ENCODE measurements at regions not wholly inside any gene's neighbourhood (a gene's known extent, or its start where the extent isn't known, plus 50 kb on each side); places are given as distances from the start of the nearest gene placed in this dataset.
"Not testable (repeated sequence)": the region's sequence is repeated elsewhere in the genome, so short reads cannot be mapped to it uniquely, and the experiment has no call there.

GRCh38 chr9:89674667-89675057, 69.8 kb downstream of the GADD45G start:
- no peak for DNase-seq

DNA sequence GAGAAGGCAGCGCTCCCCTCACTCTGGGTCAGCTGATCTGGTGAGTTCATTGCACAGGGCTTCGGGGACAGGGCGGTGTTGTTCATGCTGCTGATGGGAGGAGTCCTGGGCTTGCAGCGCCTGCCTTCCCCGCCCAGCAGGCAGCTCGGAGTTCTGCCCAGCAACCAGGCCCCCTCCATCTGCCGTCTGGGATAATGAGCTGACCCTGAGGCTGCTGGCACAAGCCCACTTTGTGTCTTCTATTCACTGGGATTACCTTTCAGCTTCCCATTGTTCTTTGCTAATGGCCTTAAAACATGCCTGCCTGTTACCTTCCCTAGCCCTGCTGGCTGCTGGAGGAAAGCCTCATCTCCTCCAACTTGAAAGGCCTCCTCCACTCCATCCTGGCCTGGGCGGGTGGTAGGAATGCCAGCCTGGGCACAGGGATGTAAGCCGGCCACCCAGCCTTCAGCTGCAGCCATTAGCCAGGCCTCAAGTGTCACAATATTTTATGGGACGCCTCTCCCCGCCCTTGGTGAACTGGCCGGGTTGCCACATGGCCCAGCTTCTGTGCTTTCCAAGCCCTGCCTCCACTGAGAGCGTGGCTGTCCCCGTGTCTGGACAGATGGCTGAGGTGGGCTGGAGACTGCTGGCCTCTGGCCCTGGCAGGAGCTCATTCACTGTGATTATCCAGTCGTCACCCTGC, 70.4 kb downstream of the GADD45G start:
- DNase-seq = peak; percentile 74

- DNase-seq = peak; percentile 37
Observed at GRCh38 chr9:89676281-89676680, 71.5 kb downstream of the GADD45G start.

GRCh38 chr9:89677702-89678395, 73.0 kb downstream of the GADD45G start:
- peak; percentile 63 for DNase-seq

DNA sequence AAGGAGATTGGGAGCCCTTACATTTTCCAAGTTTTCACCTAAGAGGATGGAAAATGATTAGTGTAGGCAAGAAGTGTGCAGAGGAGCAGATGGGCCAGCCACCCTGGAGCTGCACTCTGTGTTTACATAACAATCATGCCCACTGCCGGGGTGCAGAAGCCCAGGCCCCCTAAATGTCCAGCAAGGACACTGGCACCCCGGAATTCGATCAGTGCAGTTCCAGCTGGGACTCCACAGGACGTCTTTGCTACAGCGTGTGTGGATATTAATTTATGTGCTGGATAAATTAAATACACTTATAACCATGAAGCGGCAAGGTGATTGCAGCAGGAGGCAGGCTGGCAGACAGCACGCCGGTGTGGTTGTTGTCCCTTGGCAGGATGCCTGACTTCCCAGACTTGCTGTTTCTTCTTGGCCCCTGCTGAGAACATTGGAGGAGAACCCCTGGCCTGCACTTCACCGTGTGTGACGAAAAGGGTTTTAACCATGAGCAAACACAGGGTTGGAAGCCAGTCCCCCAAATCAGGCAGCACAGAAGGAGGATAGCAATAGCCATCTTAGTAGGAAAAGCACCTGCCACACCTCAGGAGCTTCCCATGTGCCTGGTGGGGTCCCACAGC, 73.7 kb downstream of the GADD45G start:
- peak; percentile 33 for DNase-seq

DNA sequence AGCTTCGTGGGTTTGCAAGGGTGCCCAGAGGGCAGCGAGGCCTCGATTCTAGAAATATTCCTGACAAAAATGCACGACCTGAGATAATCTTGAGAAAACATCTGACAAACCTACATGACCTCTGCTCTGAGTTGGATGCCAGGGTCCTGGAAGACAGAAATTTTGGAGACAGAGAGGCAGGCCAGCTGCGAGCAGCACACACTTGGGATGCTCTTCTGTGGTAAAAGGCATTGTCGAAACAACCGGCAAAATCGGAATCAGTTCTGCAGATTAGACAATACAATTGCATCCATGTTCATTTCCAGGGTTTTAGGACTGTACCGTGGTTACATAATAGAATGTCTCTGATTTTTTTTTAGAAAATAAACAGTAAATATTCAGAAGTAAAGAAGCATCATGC, 74.2 kb downstream of the GADD45G start:
- DNase-seq = no peak

DNA sequence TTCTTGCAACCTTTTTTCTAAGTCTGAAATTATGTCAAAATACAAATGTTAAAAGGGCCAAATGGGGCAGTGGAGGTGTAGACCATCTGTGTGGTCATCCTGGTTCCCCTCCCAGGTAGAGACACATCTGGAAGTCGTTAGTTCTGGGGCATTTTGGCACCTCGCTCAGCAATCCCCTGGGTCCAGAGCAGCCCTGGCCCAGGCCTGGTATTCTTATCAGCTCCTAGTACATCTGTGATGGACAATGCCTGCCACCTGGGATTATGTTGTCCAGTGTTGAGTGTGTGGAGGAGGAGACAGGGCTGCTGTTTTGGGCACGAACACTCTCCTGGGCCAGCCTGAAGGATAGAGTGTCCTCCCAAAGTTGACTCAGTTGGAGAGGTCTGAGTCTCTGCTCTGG, 74.8 kb downstream of the GADD45G start:
- no peak for DNase-seq

DNA sequence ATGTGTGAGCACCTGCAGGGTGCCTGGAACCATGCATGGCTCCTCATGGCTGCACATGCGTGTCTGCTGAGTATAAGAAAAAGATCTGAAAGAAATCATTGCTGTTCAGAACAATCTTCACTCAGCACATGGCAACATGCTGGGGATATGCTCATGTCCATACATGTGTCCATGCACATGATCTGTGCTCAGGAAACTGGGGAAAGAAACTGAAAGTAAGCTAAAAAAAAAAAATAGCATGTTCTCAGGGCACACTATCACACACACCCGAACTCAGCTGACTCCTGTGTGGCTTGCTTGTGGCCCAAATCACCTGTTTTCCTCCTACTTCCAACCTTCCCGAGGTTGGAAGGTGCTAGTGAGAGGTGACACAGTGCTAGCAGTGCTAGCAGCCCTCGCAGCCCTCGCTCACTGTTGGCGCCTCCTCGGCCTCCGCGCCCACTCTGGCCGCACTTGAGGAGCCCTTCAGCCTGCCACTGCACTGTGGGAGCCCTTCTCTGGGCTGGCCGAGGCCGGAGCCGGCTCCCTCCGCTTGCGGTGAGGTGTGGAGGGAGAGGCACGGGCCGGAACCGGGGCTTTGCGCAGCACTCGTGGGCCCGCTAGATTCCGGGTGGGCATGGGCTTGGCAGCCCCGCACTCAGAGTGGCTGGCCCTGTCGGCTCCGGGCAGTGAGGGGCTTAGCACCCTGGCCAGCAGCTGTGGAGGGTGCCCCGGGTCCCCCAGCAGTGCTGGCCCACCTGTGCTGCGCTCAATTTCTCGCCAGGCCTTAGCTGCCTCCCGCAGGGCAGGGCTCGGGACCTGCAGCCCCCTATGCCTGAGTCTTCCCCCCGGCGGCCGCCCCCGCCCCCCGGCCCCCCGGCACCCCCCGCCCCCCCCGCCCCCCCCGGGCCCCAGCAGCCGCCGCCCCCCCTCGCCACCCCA, 76.0 kb downstream of the GADD45G start:
- DNase-seq = no peak

DNA sequence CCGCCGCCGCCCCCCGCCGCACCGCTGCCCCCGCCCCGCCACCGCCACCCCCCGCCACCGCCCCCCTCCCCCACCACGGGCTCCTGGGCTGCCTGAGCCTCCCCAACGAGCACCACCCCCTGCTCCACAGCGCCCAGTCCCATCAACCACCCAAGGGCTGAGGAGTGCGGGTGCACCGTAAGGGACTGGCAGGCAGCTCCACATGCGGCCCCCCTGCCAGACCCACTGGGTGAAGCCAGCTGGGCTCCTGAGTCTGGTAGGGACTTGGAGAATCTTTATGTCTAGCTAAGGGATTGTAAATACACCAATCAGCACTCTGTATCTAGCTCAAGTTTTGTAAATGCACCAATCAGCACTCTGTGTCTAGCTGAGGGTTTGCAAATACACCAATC, 76.7 kb downstream of the GADD45G start:
- not testable (repeated sequence) for DNase-seq

DNA sequence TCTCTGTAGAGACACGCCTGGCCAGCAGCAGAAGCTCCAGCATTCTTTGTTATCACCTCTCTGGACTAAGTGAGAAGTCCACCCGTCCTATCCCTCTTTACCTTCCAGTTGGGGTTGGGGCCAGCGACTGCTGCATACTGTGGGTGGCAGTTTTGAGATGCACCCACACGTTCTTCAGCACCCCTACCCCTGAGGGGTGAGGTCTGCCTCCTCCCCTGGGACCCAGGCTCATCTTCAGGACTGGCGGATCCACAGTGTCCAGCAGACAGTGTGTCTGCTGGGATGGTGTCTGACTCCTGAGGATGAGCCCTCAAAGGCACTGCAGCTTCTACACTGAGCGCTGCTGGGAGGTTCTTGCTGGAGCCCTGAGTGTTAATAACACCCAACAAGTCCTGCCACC, 78.8 kb downstream of the GADD45G start:
- DNase-seq = no peak

DNA sequence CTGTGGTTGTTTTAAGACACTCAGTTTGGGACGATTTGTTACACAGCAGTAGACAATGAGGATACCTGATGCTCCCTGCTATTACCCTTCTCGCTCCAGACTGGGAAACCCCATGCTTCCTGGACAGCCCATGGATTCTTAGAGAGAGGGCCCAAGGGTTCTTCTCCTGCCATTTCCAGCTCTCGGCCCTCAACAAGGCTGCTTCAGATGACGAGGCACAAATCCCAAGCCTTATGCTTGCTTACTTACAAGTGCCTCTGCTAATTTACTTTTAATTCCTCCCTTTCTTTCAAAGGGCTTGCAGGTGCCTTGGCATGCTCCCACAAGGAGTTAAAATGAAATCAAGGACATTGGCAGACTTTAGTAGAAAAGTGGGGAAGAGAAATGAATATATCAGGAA, 79.4 kb downstream of the GADD45G start:
- DNase-seq = no peak

- DNase-seq = no peak
Observed at GRCh38 chr9:89684912-89685636, 80.3 kb downstream of the GADD45G start.

- DNase-seq = no peak
Observed at GRCh38 chr9:89685698-89686097, 80.9 kb downstream of the GADD45G start.

DNA sequence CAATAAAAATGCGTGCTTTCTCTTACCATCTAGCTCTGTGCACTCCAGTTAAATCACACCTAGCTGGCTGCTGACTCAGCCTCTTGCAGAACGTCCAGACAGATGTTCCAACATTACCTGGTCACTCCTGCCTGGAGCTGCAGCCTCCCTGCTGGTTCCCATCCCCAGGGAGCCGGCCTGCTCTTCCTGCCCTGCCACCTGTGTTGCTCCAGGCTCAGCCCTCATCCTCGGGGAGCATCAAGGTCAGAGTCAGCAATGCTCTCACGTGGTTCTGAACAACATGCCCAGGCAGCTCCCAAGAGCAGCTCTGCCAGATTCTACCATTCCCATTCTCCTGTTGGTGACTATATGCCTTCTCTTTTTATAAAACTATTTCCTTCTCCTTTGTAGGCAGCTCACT, 81.3 kb downstream of the GADD45G start:
- DNase-seq = no peak

- DNase-seq = no peak
Observed at GRCh38 chr9:89686621-89687020, 81.8 kb downstream of the GADD45G start.

DNA sequence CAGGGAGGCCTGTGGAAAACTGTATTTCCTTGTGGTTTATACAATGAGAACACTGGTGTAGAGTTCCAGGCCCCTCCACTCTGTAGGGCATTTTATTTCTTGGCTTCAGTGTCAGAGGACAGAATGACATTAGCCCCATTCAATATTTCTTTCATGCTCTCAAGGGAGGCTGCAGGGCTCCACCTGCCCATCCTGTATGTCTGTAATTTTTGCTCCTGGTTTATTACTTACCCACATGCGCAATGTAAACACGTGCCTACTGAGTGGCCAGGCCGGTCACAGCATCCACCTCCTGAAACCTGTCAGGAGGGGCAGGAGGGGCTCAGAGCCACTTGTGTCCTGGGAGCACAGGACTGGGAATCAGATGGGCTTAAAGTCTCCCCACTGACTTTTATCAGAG, 82.4 kb downstream of the GADD45G start:
- no peak for DNase-seq

DNA sequence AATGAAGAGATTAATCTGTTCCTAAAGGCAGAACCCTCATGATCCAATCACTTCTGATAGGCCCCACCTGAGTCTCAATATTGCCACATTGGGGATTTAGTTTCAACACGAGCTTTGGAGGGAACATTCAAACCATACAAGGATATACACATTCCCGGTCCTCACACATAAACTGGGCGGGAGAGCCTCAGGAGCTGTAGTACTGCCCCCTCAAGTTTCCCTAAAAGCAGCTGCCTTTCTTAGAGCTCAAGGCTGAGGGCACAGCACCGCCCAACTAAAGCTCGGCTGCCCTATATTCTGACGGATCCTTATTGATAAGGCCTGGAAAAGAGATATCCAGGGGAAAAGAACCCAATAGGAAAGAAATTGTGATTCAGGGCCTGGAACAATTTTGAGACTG, 83.0 kb downstream of the GADD45G start:
- DNase-seq = no peak

GRCh38 chr9:89689321-89689720, 84.5 kb downstream of the GADD45G start:
- DNase-seq = not testable (repeated sequence)

- no peak for DNase-seq
Observed at GRCh38 chr9:89690334-89690912, 85.6 kb downstream of the GADD45G start.

DNA sequence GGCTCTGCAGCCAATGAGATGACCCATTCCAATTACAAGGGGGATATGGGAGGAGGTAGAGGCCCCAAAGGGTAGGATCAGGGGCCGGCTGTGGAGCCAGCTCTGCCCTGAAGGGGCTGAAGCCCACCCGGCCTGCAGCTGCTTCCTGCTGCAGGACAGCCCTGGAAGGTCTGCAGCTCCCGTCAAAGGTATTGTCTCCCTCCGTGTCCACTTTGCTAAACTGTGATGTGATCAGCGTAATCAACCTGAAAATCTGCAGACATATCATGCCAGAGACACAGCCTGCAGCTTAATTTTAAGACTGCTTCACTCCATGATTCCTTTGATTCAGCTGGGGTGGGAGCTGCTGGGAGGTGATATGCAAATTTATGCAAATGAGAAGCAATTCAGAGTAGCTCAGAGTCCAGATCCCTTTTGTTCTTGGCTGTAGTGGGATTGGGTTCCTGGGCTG, 90.7 kb downstream of the GADD45G start:
- DNase-seq = no peak

GRCh38 chr9:89695979-89696378, 91.2 kb downstream of the GADD45G start:
- not testable (repeated sequence) for DNase-seq

- DNase-seq = no peak
Observed at GRCh38 chr9:89696780-89697179, 92.0 kb downstream of the GADD45G start.
